ENCODE measurements at regions not wholly inside any gene's neighbourhood (a gene's known extent, or its start where the extent isn't known, plus 50 kb on each side); places are given as distances from the start of the nearest gene placed in this dataset.
A peak's percentile ranks its signal among the peaks of the same experiment; 100 is the strongest.

DNA sequence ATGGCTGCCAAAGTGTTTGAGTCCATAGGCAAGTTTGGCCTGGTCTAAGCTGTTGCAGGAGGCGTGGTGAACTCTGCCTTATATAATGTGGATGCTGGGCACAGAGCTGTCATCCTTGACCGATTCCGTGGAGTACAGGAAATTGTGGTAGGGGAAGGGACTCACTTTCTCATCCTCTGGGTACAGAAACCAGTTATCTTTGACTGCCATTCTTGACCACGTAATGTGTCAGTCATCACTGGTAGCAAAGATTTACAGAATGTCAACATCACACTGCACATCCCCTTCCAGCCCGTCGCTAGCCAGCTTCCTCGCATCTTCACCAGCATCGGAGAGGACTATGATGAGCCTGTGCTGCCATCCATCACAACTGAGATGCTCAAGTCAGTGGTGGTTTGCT lies 215.8 kb upstream of the JUN start:
- Mint-ChIP-seq H3K27me3 (ENCODE audit: insufficient read depth) (peaks cover 4% of the 10 kb centered on the region), H3K9me3 (no peaks in the 10 kb centered on the region), H3K4me3 (no peak overlapping the region), H3K27ac (no peak overlapping the region), H3K4me1 (peaks cover 1% of the 10 kb centered on the region), H3K36me3 (ENCODE audit: low read depth) (no peaks in the 10 kb centered on the region)
- Histone ChIP-seq H3K4me3 (ENCODE audit: low read length) (no peak overlapping the region), H3K36me3 (ENCODE audit: control insufficient read depth, insufficient read depth, low read length) (no peaks in the 10 kb centered on the region), H3K9ac (ENCODE audit: extremely low read depth, low read length, poor library complexity, severe bottlenecking) (no peak overlapping the region), H3K27ac (ENCODE audit: low read depth, low read length) (no peak overlapping the region), H3K4me1 (ENCODE audit: control insufficient read depth, insufficient read depth, low read length) (no peaks in the 10 kb centered on the region), H3K27me3 (ENCODE audit: control insufficient read depth, insufficient read depth, low read length, poor library complexity, severe bottlenecking) (peaks cover 7% of the 10 kb centered on the region), H3K9me3 (ENCODE audit: control insufficient read depth, low read length) (no peaks in the 10 kb centered on the region)
- WGBS, 2 experiments (ENCODE audit: insufficient coverage in 1 of 2, insufficient read length in 1 of 2): 94% methylated on average over 6 to 8 of the region's 8 CpGs
- peak; percentile 6 for DNase-seq
- TF ChIP-seq, protein P1, sequence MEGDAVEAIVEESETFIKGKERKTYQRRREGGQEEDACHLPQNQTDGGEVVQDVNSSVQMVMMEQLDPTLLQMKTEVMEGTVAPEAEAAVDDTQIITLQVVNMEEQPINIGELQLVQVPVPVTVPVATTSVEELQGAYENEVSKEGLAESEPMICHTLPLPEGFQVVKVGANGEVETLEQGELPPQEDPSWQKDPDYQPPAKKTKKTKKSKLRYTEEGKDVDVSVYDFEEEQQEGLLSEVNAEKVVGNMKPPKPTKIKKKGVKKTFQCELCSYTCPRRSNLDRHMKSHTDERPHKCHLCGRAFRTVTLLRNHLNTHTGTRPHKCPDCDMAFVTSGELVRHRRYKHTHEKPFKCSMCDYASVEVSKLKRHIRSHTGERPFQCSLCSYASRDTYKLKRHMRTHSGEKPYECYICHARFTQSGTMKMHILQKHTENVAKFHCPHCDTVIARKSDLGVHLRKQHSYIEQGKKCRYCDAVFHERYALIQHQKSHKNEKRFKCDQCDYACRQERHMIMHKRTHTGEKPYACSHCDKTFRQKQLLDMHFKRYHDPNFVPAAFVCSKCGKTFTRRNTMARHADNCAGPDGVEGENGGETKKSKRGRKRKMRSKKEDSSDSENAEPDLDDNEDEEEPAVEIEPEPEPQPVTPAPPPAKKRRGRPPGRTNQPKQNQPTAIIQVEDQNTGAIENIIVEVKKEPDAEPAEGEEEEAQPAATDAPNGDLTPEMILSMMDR (conservative IDR thresholded peaks at IDR 0.05): no peak

DNA sequence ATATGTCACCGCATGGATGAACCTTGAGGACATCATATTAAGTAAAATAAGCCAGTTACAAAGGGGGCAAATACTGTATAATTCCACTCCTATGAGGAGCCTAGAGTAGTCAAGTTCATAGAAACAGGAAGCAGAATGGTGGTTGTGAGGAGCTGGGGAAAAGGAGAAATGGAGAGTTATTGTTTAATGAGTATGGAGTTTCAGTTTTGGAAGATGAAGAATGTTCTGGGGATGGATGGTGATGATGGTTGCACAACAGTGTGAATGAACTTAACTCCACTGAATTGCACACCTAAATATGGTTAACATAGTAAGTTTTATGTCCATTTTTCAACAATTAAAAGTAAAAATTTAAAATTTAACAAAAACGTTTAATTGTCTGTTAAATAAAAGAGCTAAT lies 220.9 kb upstream of the JUN start:
- H3K9me3 ChIP-seq (ENCODE audit: control insufficient read depth, low read length): no peaks in the 10 kb centered on the region
- H3K36me3 ChIP-seq (ENCODE audit: control insufficient read depth, insufficient read depth, low read length): no peaks in the 10 kb centered on the region
- no peaks in the 10 kb centered on the region for H3K27me3 Mint-ChIP-seq (ENCODE audit: insufficient read depth)
- H3K4me3 Mint-ChIP-seq: no peak overlapping the region
- no peak overlapping the region for H3K9ac ChIP-seq (ENCODE audit: extremely low read depth, low read length, poor library complexity, severe bottlenecking)
- H3K4me1 Mint-ChIP-seq: peaks cover 6% of the 10 kb centered on the region
- TF ChIP-seq, protein P1 (conservative IDR thresholded peaks at IDR 0.05): no peak
- H3K4me1 ChIP-seq (ENCODE audit: control insufficient read depth, insufficient read depth, low read length): no peaks in the 10 kb centered on the region
- no peak overlapping the region for H3K4me3 ChIP-seq (ENCODE audit: low read length)
- H3K36me3 Mint-ChIP-seq (ENCODE audit: low read depth): no peaks in the 10 kb centered on the region
- DNase-seq: no peak
- no peak overlapping the region for H3K27ac Mint-ChIP-seq
- WGBS, 2 experiments (ENCODE audit: insufficient coverage in 1 of 2, insufficient read length in 1 of 2): 83 to 100% methylated on average over 2 of the region's 2 CpGs
- H3K9me3 Mint-ChIP-seq: no peaks in the 10 kb centered on the region
- H3K27ac ChIP-seq (ENCODE audit: low read depth, low read length): no peak overlapping the region
- no peaks in the 10 kb centered on the region for H3K27me3 ChIP-seq (ENCODE audit: control insufficient read depth, insufficient read depth, low read length, poor library complexity, severe bottlenecking)

DNA sequence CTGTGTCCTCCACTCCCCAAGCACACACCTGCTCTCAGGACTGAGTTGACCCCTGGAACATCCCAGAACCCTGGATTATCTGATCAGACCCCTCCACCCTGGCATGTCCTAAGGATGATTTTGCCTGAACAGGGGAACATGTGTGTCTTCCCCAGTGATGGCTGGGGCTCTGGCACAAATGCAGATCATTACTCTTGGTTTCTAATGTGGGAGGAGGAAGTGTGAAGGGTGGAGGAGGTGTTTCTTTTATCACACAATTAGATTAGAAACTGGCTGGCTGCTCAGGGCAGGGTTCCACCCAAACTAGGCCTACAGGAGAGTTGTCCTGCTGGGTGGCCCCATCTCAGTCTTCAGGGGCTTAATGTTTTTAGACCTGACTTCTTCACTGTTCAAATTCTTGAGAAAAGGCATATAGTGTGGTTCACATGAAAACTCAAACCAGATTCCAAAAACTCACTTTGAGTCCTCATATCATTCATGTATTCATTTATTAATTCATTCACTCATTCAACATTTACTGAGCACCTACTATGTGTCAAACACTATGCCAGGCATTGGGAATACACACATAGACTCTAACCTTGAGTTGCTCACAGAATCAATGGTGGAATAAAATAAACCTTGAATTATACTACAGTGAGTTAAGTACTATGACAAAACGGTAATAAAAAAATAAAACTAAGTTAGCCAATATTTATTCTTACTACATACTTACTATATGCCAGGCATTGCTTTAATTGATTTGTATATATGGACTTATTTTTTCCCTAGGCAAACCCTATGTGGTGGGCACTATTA lies 221.8 kb upstream of the JUN start:
- no CpG with 5 or more reads among the region's 1 CpG for WGBS, 2 experiments (ENCODE audit: insufficient coverage in 1 of 2, insufficient read length in 1 of 2)
- peaks cover 6% of the 10 kb centered on the region for H3K4me1 Mint-ChIP-seq
- H3K27me3 Mint-ChIP-seq (ENCODE audit: insufficient read depth): no peaks in the 10 kb centered on the region
- no peak overlapping the region for H3K4me3 Mint-ChIP-seq
- Histone ChIP-seq H3K36me3 (ENCODE audit: control insufficient read depth, insufficient read depth, low read length) (no peaks in the 10 kb centered on the region), H3K4me1 (ENCODE audit: control insufficient read depth, insufficient read depth, low read length) (no peaks in the 10 kb centered on the region), H3K9ac (ENCODE audit: extremely low read depth, low read length, poor library complexity, severe bottlenecking) (no peak overlapping the region), H3K27ac (ENCODE audit: low read depth, low read length) (no peak overlapping the region), H3K9me3 (ENCODE audit: control insufficient read depth, low read length) (no peaks in the 10 kb centered on the region), H3K4me3 (ENCODE audit: low read length) (no peak overlapping the region), H3K27me3 (ENCODE audit: control insufficient read depth, insufficient read depth, low read length, poor library complexity, severe bottlenecking) (no peaks in the 10 kb centered on the region)
- H3K27ac Mint-ChIP-seq: no peak overlapping the region
- H3K36me3 Mint-ChIP-seq (ENCODE audit: low read depth): no peaks in the 10 kb centered on the region
- TF ChIP-seq, protein P1 (conservative IDR thresholded peaks at IDR 0.05): no peak
- no peaks in the 10 kb centered on the region for H3K9me3 Mint-ChIP-seq
- DNase-seq: peak; percentile 27

Measured in endodermal cell (in vitro differentiated cells).